Mesendoderm (in vitro differentiated cells): ENCODE measurements at regions not wholly inside any gene's neighbourhood (a gene's known extent, or its start where the extent isn't known, plus 50 kb on each side); places are given as distances from the start of the nearest gene placed in this dataset.
A peak's percentile ranks its signal among the peaks of the same experiment; 100 is the strongest.

Experiments used
- DNase-seq: peaks from one replicate; pipeline ENCODE4 v3.0.0; 2013
- H2AK5ac ChIP-seq: 2 replicates; pipeline ENCODE4 v1.6.1; 2013; ENCODE audit warnings: low read length, inconsistent platforms
- H2BK120ac ChIP-seq: 2 replicates; pipeline ENCODE4 v1.6.1; 2013; ENCODE audit warnings: low read depth, mild to moderate bottlenecking, low read length, moderate library complexity, mixed read lengths
- H2BK15ac ChIP-seq: replicated peaks from 2 replicates; pipeline ENCODE4 v1.6.1; 2013; ENCODE audit warnings: low read depth, mild to moderate bottlenecking, moderate library complexity
- H2BK5ac ChIP-seq: 2 replicates; pipeline ENCODE4 v1.6.1; 2013; ENCODE audit warnings: low read length, inconsistent platforms
- H3K18ac ChIP-seq: 2 replicates; pipeline ENCODE4 v1.6.1; 2013; ENCODE audit warnings: mild to moderate bottlenecking, low read length, mixed read lengths
- H3K23ac ChIP-seq: one replicate; pipeline ENCODE4 v1.6.1; 2013; ENCODE audit warnings: low read length
- H3K27ac ChIP-seq: 2 replicates; pipeline ENCODE4 v1.5.1; 2013; ENCODE audit warnings: low read depth, mild to moderate bottlenecking, inconsistent platforms, low read length, moderate library complexity
- H3K27me3 ChIP-seq: 2 replicates; pipeline ENCODE4 v1.6.1; 2013; ENCODE audit warnings: low read length, control low read depth, mild to moderate bottlenecking, inconsistent platforms; ENCODE audit not compliant: insufficient read depth, poor library complexity
- H3K36me3 ChIP-seq: 2 replicates; pipeline ENCODE4 v1.6.1; 2013; ENCODE audit warnings: low read length, inconsistent platforms; ENCODE audit not compliant: control insufficient read depth, insufficient read depth
- H3K4ac ChIP-seq: one replicate; pipeline ENCODE4 v1.6.1; 2013; ENCODE audit warnings: low read depth, mild to moderate bottlenecking, low read length, moderate library complexity
- H3K4me1 ChIP-seq: 2 replicates; pipeline ENCODE4 v1.6.1; 2013; ENCODE audit warnings: low read depth, low read length, inconsistent platforms; ENCODE audit not compliant: control insufficient read depth
- H3K4me2 ChIP-seq: 2 replicates; pipeline ENCODE4 v1.6.1; 2013; ENCODE audit warnings: low read length
- H3K4me3 ChIP-seq: 2 replicates; pipeline ENCODE4 v1.5.1; 2013; ENCODE audit warnings: mild to moderate bottlenecking, low read length
- H3K56ac ChIP-seq: one replicate; pipeline ENCODE4 v1.6.1; 2013; ENCODE audit warnings: low read length
- H3K79me1 ChIP-seq: 2 replicates; pipeline ENCODE4 v1.6.1; 2013; ENCODE audit warnings: low read length, inconsistent platforms
- H3K79me2 ChIP-seq: 2 replicates; pipeline ENCODE4 v1.6.1; 2013; ENCODE audit warnings: mild to moderate bottlenecking, low read length; ENCODE audit not compliant: control insufficient read depth, insufficient read depth
- H3K9ac ChIP-seq: 2 replicates; pipeline ENCODE4 v1.6.1; 2013; ENCODE audit warnings: low read length, inconsistent platforms
- H4K5ac ChIP-seq: one replicate; pipeline ENCODE4 v1.6.1; 2013; ENCODE audit warnings: low read length
- H4K8ac ChIP-seq: one replicate; pipeline ENCODE4 v1.6.1; 2013; ENCODE audit warnings: low read depth, mild to moderate bottlenecking, control low read depth, low read length, moderate library complexity
- WGBS: extraction: QIAGEN DNeasy Blood & Tissue Kit; methylation state at CpG from one replicate; pipeline ENCODE4 v1.1.7; 2013; ENCODE audit warnings: low lambda C conversion rate, missing lambda C conversion rate; ENCODE audit not compliant: insufficient coverage; ENCODE audit errors: extremely low coverage; 5-methylcytosine and 5-hydroxymethylcytosine counted together

DNA sequence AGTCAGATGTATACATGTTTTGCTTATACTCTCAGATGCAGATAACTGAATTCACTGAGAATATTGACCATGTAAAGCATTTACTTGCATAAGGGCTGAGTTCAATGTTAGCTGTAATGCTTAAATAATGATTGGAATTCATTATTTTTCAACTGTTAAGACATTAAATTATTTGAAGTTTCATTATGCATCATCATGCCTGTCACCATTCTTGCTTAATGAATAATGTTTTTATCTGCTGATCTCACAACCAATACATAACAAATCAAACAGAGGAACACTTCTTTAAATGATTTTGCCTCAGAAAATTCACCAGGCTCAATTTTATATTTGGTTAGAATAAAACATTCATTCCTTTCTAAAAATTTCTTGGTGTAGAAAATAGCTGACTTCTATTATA is 233.4 kb downstream of the GPR37 start:
- H3K4me1 ChIP-seq = no peaks in the 10 kb centered on the region
- no peaks in the 10 kb centered on the region for H3K79me2 ChIP-seq
- no peak overlapping the region for H3K4ac ChIP-seq
- H3K4me2 ChIP-seq = no peak overlapping the region
- H4K5ac ChIP-seq = no peak overlapping the region
- no peak overlapping the region for H2BK5ac ChIP-seq
- H3K18ac ChIP-seq = no peak overlapping the region
- H2AK5ac ChIP-seq = no peak overlapping the region
- no peak overlapping the region for H2BK120ac ChIP-seq
- H3K23ac ChIP-seq = no peak overlapping the region
- no peak overlapping the region for H3K9ac ChIP-seq
- H3K27me3 ChIP-seq = no peaks in the 10 kb centered on the region
- no peak overlapping the region for H3K56ac ChIP-seq
- no peak overlapping the region for H3K4me3 ChIP-seq
- no peak overlapping the region for H3K27ac ChIP-seq
- no peaks in the 10 kb centered on the region for H3K36me3 ChIP-seq
- no peak overlapping the region for H4K8ac ChIP-seq
- H2BK15ac ChIP-seq = no peak overlapping the region
- H3K79me1 ChIP-seq = no peaks in the 10 kb centered on the region
- no peak for DNase-seq

DNA sequence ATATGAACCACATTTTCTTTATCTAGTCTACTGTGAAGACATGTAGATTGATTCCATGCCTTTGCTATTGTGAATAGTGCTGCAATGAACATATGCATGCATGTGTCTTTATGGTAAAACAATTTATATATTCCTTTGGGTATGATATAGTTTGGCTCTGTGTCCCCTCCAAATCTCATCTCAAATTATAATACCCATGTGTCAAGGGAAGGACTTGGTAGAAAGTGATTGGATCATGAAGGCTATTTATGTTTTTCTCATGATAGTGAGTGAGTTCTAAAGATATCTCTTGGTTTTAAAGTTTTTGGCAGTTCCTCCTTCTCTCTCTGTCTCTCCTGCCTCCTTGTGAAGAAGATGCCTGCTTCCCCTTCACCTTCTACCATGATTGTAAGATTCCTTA is 248.7 kb downstream of the GPR37 start:
- H4K5ac ChIP-seq = no peak overlapping the region
- H2BK5ac ChIP-seq = no peak overlapping the region
- H3K56ac ChIP-seq = no peak overlapping the region
- H3K36me3 ChIP-seq = no peaks in the 10 kb centered on the region
- H3K27ac ChIP-seq = no peak overlapping the region
- no peak overlapping the region for H3K18ac ChIP-seq
- H3K4me3 ChIP-seq = no peak overlapping the region
- no peak overlapping the region for H3K9ac ChIP-seq
- no peak overlapping the region for H2BK15ac ChIP-seq
- no peaks in the 10 kb centered on the region for H3K79me1 ChIP-seq
- H2BK120ac ChIP-seq = no peak overlapping the region
- no peak overlapping the region for H4K8ac ChIP-seq
- no peaks in the 10 kb centered on the region for H3K4me1 ChIP-seq
- H3K23ac ChIP-seq = no peak overlapping the region
- H3K79me2 ChIP-seq = no peaks in the 10 kb centered on the region
- no peak for DNase-seq
- no peak overlapping the region for H3K4ac ChIP-seq
- no peak overlapping the region for H3K4me2 ChIP-seq
- no peak overlapping the region for H2AK5ac ChIP-seq
- H3K27me3 ChIP-seq = no peaks in the 10 kb centered on the region

DNA sequence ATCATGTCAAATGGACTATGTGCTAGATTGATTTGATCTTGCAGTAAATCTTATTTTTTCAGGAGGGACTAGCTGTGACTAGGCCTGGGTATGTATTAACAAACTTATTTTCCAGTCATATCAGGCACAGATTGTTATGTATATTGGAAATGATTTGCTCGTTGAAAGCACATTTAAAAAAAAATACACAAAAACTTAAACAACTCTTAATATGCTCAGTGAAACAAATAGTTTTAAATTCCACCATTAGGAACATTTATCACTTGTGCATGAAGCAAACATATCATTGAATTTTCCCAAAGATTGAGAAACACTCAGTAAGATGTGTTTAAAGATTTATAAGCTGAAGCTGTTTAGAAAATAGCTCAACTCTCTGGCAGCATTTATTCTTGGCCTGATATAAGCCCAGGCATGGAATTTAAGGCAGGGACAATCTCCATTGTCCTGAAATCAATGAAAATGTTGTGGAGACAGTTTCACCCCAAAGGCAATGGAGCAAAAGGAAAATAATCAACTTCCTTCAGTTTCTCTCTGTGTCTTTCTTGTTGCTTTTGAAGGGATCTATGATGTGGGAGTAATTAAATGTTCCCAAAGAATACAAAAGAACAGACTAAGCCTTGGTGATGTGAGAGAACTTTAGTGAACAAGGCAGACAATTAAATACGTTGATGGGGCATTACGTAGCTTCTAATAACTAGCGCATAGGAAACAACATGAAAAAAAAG is 250.3 kb downstream of the GPR37 start:
- Histone ChIP-seq H3K9ac (no peak overlapping the region), H3K4me2 (no peak overlapping the region), H3K36me3 (no peaks in the 10 kb centered on the region), H3K27me3 (no peaks in the 10 kb centered on the region), H4K5ac (no peak overlapping the region), H3K23ac (no peak overlapping the region), H3K18ac (no peak overlapping the region), H3K4ac (no peak overlapping the region), H2BK120ac (no peak overlapping the region), H3K4me1 (no peaks in the 10 kb centered on the region), H3K79me2 (no peaks in the 10 kb centered on the region), H3K79me1 (no peaks in the 10 kb centered on the region), H2BK15ac (no peak overlapping the region), H3K56ac (no peak overlapping the region), H3K27ac (no peak overlapping the region), H2BK5ac (no peak overlapping the region), H3K4me3 (no peak overlapping the region), H2AK5ac (no peak overlapping the region), H4K8ac (no peak overlapping the region)
- DNase-seq = no peak
- WGBS = no CpG with 5 or more reads among the region's 4 CpGs

DNA sequence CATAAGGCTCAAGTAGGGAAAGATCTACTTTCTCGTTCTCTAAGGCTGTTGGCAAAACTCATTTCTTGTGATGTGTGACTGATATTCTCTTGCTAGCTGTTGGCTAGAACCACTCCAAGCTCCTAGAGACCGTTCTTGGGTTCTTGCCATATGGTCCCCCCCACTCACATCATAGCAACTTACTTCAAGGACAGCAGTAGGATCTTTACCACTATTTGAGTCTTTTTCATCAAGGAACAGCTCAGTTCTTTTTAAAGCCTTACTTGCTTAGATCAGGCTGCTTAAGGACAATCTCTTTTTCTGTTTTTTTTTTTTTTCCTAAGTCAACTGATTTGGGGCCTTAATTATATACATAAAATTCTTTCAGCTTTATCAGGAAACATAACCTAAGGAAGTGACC is 251.1 kb downstream of the GPR37 start:
- Histone ChIP-seq H3K4ac (no peak overlapping the region), H3K18ac (no peak overlapping the region), H3K4me3 (no peak overlapping the region), H4K5ac (no peak overlapping the region), H2BK15ac (no peak overlapping the region), H2BK5ac (no peak overlapping the region), H3K9ac (no peak overlapping the region), H3K36me3 (no peaks in the 10 kb centered on the region), H3K27ac (no peak overlapping the region), H3K56ac (no peak overlapping the region), H2AK5ac (no peak overlapping the region), H2BK120ac (no peak overlapping the region), H3K4me1 (no peaks in the 10 kb centered on the region), H3K27me3 (no peaks in the 10 kb centered on the region), H3K79me2 (no peaks in the 10 kb centered on the region), H3K79me1 (no peaks in the 10 kb centered on the region), H3K23ac (no peak overlapping the region), H4K8ac (no peak overlapping the region), H3K4me2 (no peak overlapping the region)
- no peak for DNase-seq
- WGBS = no CpG with 5 or more reads among the region's 2 CpGs

DNA sequence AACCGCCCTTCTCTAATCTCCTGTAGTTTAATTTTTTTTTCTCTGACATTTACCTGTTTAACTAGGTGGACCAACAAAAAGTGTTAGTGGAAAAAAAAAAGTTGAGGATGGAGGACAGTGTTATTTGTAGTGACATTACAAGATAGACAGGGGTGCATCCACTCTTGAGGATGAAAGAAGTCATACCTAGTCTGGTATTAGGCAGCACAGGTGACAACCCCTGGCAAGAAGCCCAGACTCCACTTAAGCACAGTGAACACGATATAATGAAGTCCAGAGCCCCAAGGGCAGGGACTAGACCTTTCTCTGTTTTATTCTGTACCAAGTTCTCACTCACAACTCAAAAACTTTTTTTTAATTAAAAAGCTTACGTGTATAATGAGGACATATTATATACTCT is 268.4 kb downstream of the GPR37 start:
- Histone ChIP-seq H3K4me2 (no peak overlapping the region), H4K8ac (no peak overlapping the region), H3K9ac (no peak overlapping the region), H2BK120ac (no peak overlapping the region), H3K4me1 (no peaks in the 10 kb centered on the region), H2BK5ac (no peak overlapping the region), H3K23ac (no peak overlapping the region), H3K18ac (no peak overlapping the region), H3K56ac (no peak overlapping the region), H3K36me3 (no peaks in the 10 kb centered on the region), H3K27ac (no peak overlapping the region), H3K27me3 (no peaks in the 10 kb centered on the region), H3K4me3 (no peak overlapping the region), H3K79me1 (no peaks in the 10 kb centered on the region), H2BK15ac (no peak overlapping the region), H2AK5ac (no peak overlapping the region), H3K4ac (no peak overlapping the region), H3K79me2 (no peaks in the 10 kb centered on the region), H4K5ac (no peak overlapping the region)
- DNase-seq = no peak
- WGBS = no CpG with 5 or more reads among the region's 3 CpGs

DNA sequence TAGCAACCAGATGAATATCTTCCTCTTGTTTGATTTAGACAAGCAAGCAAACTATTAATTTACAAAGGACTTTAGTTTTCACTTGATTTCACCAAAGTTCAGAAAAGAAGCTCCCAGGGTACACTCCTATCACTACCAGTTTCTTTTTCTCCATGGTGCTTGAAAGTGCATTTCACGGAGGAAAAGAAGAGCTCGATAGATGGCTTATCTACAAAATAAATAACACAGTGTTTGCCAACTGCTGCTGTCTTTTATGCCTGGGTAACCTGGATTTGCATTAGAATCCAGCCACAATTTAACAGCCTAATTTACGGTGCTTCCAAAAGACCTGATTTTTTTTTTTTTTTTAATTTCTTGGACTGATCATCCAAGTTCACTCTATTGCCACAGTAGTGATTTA is 275.7 kb downstream of the GPR37 start:
- no CpG with 5 or more reads among the region's 3 CpGs for WGBS
- Histone ChIP-seq H2AK5ac (no peak overlapping the region), H3K4me3 (no peak overlapping the region), H2BK15ac (peak overlapping the region; percentile 19), H3K4me1 (no peaks in the 10 kb centered on the region), H3K4ac (no peak overlapping the region), H2BK5ac (no peak overlapping the region), H3K23ac (no peak overlapping the region), H3K4me2 (no peak overlapping the region), H3K56ac (no peak overlapping the region), H3K36me3 (no peaks in the 10 kb centered on the region), H3K79me1 (no peaks in the 10 kb centered on the region), H2BK120ac (no peak overlapping the region), H3K79me2 (no peaks in the 10 kb centered on the region), H4K5ac (no peak overlapping the region), H3K27me3 (no peaks in the 10 kb centered on the region), H4K8ac (no peak overlapping the region), H3K27ac (no peak overlapping the region), H3K9ac (no peak overlapping the region), H3K18ac (no peak overlapping the region)
- DNase-seq = no peak
